ENCODE measurements at regions not wholly inside any gene's neighbourhood (a gene's known extent, or its start where the extent isn't known, plus 50 kb on each side); places are given as distances from the start of the nearest gene placed in this dataset.

DNA sequence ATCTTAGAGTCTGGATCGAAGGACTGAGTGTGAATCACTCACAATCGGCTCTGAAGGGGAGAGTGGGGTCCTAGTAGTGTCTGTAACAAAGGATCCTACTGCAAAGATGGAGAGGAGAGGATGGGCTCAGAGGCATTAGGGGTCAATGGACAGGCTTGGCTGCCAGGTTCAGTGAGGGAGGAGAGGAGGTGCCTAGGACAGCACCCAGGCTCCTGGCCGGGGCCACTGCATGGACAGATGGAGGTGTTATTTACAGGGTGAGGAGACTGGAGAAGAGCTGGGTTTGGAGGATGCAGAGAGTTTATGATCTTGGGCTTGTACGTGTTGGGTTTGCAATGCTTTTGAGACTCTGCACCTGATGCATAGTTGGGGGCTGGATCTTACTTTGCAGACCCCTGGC lies 658.9 kb downstream of the PTPRU start:
- Histone ChIP-seq H3K4me3 (ENCODE audit: low read depth in 1 of 2, low read length in 2 of 2) (no peak overlapping the region), H3K9me3 (ENCODE audit: control insufficient read depth in 2 of 2, insufficient read depth in 1 of 2, low read depth in 1 of 2, low read length in 1 of 2) (no peaks in the 10 kb centered on the region), H3K4me1 (ENCODE audit: control insufficient read depth in 2 of 2, insufficient read depth in 2 of 2, low read length in 1 of 2) (no peaks in the 10 kb centered on the region), H3K36me3 (ENCODE audit: control insufficient read depth in 2 of 2, insufficient read depth in 2 of 2, low read length in 1 of 2) (no peaks in the 10 kb centered on the region), H3K27me3 (ENCODE audit: control insufficient read depth in 1 of 2, insufficient read depth in 2 of 2, low read length in 2 of 2) (no peaks in the 10 kb centered on the region), H3K27ac (ENCODE audit: low read depth in 2 of 2, low read length in 1 of 2) (no peak overlapping the region)
- WGBS, 2 donors: 69 to 71% methylated on average over 4 of the region's 4 CpGs

DNA sequence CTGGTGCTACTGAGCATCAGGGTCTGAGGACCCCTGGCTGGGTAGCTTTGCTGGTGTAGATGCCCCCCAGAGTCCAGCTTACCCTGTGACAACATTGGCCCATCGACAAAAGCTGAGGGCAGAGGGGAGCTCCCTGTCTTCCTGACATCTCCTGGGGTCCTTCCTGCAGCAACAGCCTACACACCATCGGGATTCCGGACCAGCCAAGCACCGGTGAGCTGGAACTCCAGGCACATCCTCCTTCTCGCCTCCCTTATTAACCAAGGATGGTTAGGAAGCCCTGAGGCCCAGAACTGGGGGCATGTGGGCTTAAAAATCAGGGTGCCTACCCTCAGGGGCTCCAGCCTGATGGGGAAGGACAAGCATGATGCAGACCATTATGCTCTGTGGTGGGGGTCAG lies 658.0 kb downstream of the PTPRU start:
- Histone ChIP-seq H3K27me3 (ENCODE audit: control insufficient read depth in 1 of 2, insufficient read depth in 2 of 2, low read length in 2 of 2) (no peaks in the 10 kb centered on the region), H3K9me3 (ENCODE audit: control insufficient read depth in 2 of 2, insufficient read depth in 1 of 2, low read depth in 1 of 2, low read length in 1 of 2) (no peaks in the 10 kb centered on the region), H3K27ac (ENCODE audit: low read depth in 2 of 2, low read length in 1 of 2) (no peak overlapping the region), H3K4me3 (ENCODE audit: low read depth in 1 of 2, low read length in 2 of 2) (no peak overlapping the region), H3K4me1 (ENCODE audit: control insufficient read depth in 2 of 2, insufficient read depth in 2 of 2, low read length in 1 of 2) (no peaks in the 10 kb centered on the region), H3K36me3 (ENCODE audit: control insufficient read depth in 2 of 2, insufficient read depth in 2 of 2, low read length in 1 of 2) (no peaks in the 10 kb centered on the region)
- WGBS, 2 donors: 74 to 82% methylated on average over 5 of the region's 5 CpGs

DNA sequence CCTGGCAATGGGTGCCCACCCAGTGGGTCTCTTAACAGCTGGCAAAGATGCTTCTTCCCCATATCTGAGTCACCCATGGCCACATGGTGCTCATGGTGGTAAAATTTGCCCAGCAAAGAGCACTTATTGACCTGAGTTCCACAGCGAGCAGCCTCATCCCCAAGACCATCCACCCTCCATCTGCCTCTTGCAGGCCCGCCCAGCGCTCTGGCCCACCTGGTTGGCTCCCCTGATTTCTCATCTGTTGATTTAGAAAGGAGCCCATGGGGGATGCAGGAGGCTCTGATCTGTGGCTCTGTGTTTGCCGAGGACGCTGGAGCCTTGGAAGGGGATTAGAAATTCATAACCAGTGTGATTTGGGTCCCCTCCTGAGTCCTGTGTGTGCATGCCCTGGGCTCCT lies 657.5 kb downstream of the PTPRU start:
- WGBS, 2 donors: 86 to 87% methylated on average over 5 of the region's 5 CpGs
- Histone ChIP-seq H3K27ac (ENCODE audit: low read depth in 2 of 2, low read length in 1 of 2) (no peak overlapping the region), H3K4me3 (ENCODE audit: low read depth in 1 of 2, low read length in 2 of 2) (no peak overlapping the region), H3K36me3 (ENCODE audit: control insufficient read depth in 2 of 2, insufficient read depth in 2 of 2, low read length in 1 of 2) (no peaks in the 10 kb centered on the region), H3K27me3 (ENCODE audit: control insufficient read depth in 1 of 2, insufficient read depth in 2 of 2, low read length in 2 of 2) (no peaks in the 10 kb centered on the region), H3K9me3 (ENCODE audit: control insufficient read depth in 2 of 2, insufficient read depth in 1 of 2, low read depth in 1 of 2, low read length in 1 of 2) (no peaks in the 10 kb centered on the region), H3K4me1 (ENCODE audit: control insufficient read depth in 2 of 2, insufficient read depth in 2 of 2, low read length in 1 of 2) (no peaks in the 10 kb centered on the region)

DNA sequence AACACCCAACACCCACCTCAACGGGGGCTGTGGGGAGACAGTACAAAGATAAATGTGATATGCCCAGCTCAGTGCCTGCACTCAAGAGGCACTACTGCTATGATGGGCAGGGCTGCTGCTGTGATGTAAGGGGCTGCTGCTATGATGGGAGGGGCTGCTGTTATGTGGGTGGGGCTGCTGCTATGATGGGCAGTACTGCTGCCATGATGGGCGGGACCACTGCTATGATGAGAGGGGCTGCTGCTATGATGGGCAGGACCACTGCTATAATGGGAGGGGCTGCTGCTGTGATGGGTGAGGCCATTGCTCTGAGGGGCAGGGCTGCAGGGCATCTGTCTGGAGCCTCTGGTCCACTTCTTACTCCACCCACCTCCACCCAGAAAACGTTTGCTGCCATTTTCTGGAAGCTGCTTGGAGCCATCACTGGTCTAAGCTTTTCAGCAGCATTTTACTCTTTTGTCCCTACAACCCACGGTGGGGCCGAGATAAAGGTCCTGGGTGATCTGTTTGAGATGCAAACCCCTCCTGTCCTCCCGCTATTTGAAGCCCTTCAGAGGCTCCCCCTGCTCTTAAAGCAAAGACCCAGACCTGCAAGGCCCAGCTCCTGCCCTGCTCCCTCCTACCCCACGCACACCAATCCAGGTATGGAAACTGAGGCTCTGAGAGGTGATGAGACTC lies 656.9 kb downstream of the PTPRU start:
- 68% methylated on average over 7 of the region's 7 CpGs for WGBS, 2 donors
- Histone ChIP-seq H3K36me3 (ENCODE audit: control insufficient read depth in 2 of 2, insufficient read depth in 2 of 2, low read length in 1 of 2) (no peaks in the 10 kb centered on the region), H3K4me1 (ENCODE audit: control insufficient read depth in 2 of 2, insufficient read depth in 2 of 2, low read length in 1 of 2) (no peaks in the 10 kb centered on the region), H3K27me3 (ENCODE audit: control insufficient read depth in 1 of 2, insufficient read depth in 2 of 2, low read length in 2 of 2) (no peaks in the 10 kb centered on the region), H3K4me3 (ENCODE audit: low read depth in 1 of 2, low read length in 2 of 2) (no peak overlapping the region), H3K9me3 (ENCODE audit: control insufficient read depth in 2 of 2, insufficient read depth in 1 of 2, low read depth in 1 of 2, low read length in 1 of 2) (no peaks in the 10 kb centered on the region), H3K27ac (ENCODE audit: low read depth in 2 of 2, low read length in 1 of 2) (no peak overlapping the region)

DNA sequence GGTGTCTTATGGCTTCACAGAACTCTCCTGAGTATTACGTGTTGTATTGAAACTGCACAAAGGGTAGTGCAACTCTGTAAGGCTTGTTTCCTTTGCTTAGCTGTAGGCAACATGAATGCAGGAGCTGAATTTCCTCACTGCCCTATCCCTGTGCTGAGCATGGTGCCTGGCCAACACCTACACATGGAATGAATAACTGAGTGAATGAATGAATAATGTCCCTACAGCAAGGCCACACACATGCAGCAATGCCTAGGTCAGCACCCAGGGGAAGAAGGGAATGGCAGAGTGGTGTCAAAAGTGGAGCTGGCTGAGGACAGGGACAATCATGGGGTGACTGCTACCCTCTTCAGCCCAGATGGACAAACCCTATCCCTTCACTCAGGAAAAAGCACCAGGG lies 655.9 kb downstream of the PTPRU start:
- Histone ChIP-seq H3K36me3 (ENCODE audit: control insufficient read depth in 2 of 2, insufficient read depth in 2 of 2, low read length in 1 of 2) (no peaks in the 10 kb centered on the region), H3K27me3 (ENCODE audit: control insufficient read depth in 1 of 2, insufficient read depth in 2 of 2, low read length in 2 of 2) (no peaks in the 10 kb centered on the region)
- 63 to 66% methylated on average over 1 of the region's 1 CpG for WGBS, 2 donors

DNA sequence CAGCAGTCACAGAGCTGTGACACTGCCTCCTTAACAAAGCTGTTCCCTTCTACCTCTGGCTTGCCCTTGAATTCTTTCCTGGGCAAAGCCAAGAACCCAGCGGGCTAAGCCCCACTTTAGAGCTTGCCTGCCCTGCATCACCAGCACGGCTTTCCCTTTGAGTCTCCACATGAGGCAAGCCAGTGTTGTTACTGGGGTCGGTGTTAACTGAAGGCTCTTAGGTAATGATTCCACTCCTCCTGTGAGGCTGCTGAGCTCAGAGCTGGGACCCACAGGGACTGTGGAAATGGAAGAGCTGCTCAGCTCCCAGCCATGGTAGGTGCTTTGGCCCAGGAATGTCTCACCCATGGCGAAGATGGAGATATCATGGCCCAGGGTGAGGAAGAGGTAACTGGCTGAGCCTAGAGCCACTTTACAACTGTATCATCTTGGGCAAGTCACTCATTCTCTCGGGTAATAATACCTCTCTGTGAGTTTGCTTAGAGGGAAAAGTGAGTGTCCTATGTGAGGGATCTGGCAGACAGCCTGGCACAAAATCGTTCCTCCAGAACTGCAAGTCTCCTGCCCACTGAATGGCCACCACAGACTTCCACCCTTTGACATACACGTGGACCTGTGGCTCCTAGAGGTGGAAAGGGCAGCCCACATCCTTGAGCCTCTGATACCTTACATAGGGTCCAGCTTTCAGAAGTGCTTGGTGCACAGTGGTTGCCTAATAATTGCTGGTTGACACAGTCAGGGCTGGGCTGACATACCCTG lies 654.1 kb downstream of the PTPRU start:
- no peak overlapping the region for H3K27ac ChIP-seq (ENCODE audit: low read depth in 2 of 2, low read length in 1 of 2)
- H3K4me3 ChIP-seq (ENCODE audit: low read depth in 1 of 2, low read length in 2 of 2): no peak overlapping the region
- no peaks in the 10 kb centered on the region for H3K4me1 ChIP-seq (ENCODE audit: control insufficient read depth in 2 of 2, insufficient read depth in 2 of 2, low read length in 1 of 2)
- WGBS, 2 donors: 55 to 69% methylated on average over 7 of the region's 7 CpGs
- H3K36me3 ChIP-seq (ENCODE audit: control insufficient read depth in 2 of 2, insufficient read depth in 2 of 2, low read length in 1 of 2): no peaks in the 10 kb centered on the region
- peaks cover 0 to 3% of the 10 kb centered on the region in 2 donors for H3K27me3 ChIP-seq (ENCODE audit: control insufficient read depth in 1 of 2, insufficient read depth in 2 of 2, low read length in 2 of 2)
- H3K9me3 ChIP-seq (ENCODE audit: control insufficient read depth in 2 of 2, insufficient read depth in 1 of 2, low read depth in 1 of 2, low read length in 1 of 2): no peaks in the 10 kb centered on the region

More for the DNA sequence above, 655.9 kb downstream of the PTPRU start:
- no peaks in the 10 kb centered on the region for H3K4me1 ChIP-seq (ENCODE audit: control insufficient read depth in 2 of 2, insufficient read depth in 2 of 2, low read length in 1 of 2)
- H3K27ac ChIP-seq (ENCODE audit: low read depth in 2 of 2, low read length in 1 of 2): no peak overlapping the region
- H3K9me3 ChIP-seq (ENCODE audit: control insufficient read depth in 2 of 2, insufficient read depth in 1 of 2, low read depth in 1 of 2, low read length in 1 of 2): no peaks in the 10 kb centered on the region
- no peak overlapping the region for H3K4me3 ChIP-seq (ENCODE audit: low read depth in 1 of 2, low read length in 2 of 2)

DNA sequence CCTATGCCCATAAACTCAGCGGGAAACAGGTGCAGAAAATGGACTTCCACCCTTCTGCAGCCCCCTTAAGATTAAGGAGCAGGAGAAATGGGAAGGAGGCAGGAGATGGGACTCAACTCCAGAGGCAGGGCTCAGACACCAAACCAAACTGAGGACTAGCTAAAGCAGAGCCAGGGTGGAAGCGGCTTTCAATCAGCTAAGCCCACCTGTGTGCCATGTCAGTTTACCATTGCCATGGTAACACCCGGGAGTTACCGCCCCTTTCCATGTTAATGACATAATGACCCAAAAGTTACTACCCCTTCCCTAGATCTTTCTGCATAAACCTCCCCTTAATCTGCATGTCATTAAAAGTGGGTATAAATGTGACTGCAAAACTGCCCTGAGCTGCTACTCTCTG lies 653.5 kb downstream of the PTPRU start:
- peaks cover 0 to 3% of the 10 kb centered on the region in 2 donors for H3K27me3 ChIP-seq (ENCODE audit: control insufficient read depth in 1 of 2, insufficient read depth in 2 of 2, low read length in 2 of 2)
- no peak overlapping the region for H3K4me3 ChIP-seq (ENCODE audit: low read depth in 1 of 2, low read length in 2 of 2)
- no peaks in the 10 kb centered on the region for H3K36me3 ChIP-seq (ENCODE audit: control insufficient read depth in 2 of 2, insufficient read depth in 2 of 2, low read length in 1 of 2)
- no peaks in the 10 kb centered on the region for H3K9me3 ChIP-seq (ENCODE audit: control insufficient read depth in 2 of 2, insufficient read depth in 1 of 2, low read depth in 1 of 2, low read length in 1 of 2)
- no peak overlapping the region for H3K27ac ChIP-seq (ENCODE audit: low read depth in 2 of 2, low read length in 1 of 2)
- no peaks in the 10 kb centered on the region for H3K4me1 ChIP-seq (ENCODE audit: control insufficient read depth in 2 of 2, insufficient read depth in 2 of 2, low read length in 1 of 2)
- WGBS, 2 donors: 71 to 72% methylated on average over 4 of the region's 4 CpGs

DNA sequence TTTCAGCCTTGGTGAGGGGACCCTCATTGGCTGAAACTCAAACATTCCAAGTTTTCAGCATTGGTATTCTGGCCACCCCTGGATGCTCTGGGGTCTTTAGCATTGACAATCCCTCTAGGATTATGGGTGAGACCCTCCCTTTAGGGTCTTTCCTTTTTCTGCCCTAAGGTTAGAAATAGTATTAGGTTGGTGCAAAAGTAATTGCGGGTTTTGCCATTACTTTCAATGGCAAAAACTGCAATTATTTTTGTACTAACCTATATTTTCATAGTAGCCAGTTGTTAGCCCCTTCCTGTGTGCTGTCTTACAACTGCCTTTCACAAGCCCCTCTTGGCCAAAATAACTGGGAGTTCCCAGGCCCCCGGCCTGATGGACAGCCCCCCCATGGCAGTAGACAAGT lies 648.4 kb downstream of the PTPRU start:
- Histone ChIP-seq H3K4me1 (ENCODE audit: control insufficient read depth in 2 of 2, insufficient read depth in 2 of 2, low read length in 1 of 2) (no peaks in the 10 kb centered on the region), H3K4me3 (ENCODE audit: low read depth in 1 of 2, low read length in 2 of 2) (no peak overlapping the region), H3K27me3 (ENCODE audit: control insufficient read depth in 1 of 2, insufficient read depth in 2 of 2, low read length in 2 of 2) (peaks cover 0 to 3% of the 10 kb centered on the region in 2 donors), H3K36me3 (ENCODE audit: control insufficient read depth in 2 of 2, insufficient read depth in 2 of 2, low read length in 1 of 2) (no peaks in the 10 kb centered on the region), H3K27ac (ENCODE audit: low read depth in 2 of 2, low read length in 1 of 2) (no peak overlapping the region), H3K9me3 (ENCODE audit: control insufficient read depth in 2 of 2, insufficient read depth in 1 of 2, low read depth in 1 of 2, low read length in 1 of 2) (no peaks in the 10 kb centered on the region)
- WGBS, 2 donors: 85 to 95% methylated on average over 2 of the region's 2 CpGs

DNA sequence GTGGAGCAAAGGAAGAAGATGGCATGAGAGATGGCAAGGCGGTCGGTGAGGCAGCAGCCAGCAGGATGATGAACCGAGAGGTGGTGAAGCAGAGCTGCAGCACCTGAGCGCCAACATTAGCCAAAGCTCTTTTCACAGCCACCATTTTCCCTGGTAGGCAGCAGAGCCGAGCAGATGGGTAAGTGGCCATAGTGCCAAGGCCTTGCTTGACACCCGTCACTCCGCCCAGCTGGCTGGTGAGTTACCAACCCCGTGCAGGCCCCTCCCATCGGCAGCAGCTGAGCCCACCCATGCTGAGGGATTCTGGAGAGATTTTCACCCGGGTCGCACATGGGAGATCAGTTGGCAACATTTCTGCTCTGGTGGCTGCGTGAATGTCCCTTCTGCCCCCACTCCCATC lies 647.7 kb downstream of the PTPRU start:
- H3K36me3 ChIP-seq (ENCODE audit: control insufficient read depth in 2 of 2, insufficient read depth in 2 of 2, low read length in 1 of 2): no peaks in the 10 kb centered on the region
- no peak overlapping the region for H3K27ac ChIP-seq (ENCODE audit: low read depth in 2 of 2, low read length in 1 of 2)
- 88 to 93% methylated on average over 12 of the region's 12 CpGs for WGBS, 2 donors
- no peak overlapping the region for H3K4me3 ChIP-seq (ENCODE audit: low read depth in 1 of 2, low read length in 2 of 2)
- no peaks in the 10 kb centered on the region for H3K4me1 ChIP-seq (ENCODE audit: control insufficient read depth in 2 of 2, insufficient read depth in 2 of 2, low read length in 1 of 2)
- no peaks in the 10 kb centered on the region for H3K9me3 ChIP-seq (ENCODE audit: control insufficient read depth in 2 of 2, insufficient read depth in 1 of 2, low read depth in 1 of 2, low read length in 1 of 2)
- peaks cover 0 to 3% of the 10 kb centered on the region in 2 donors for H3K27me3 ChIP-seq (ENCODE audit: control insufficient read depth in 1 of 2, insufficient read depth in 2 of 2, low read length in 2 of 2)

DNA sequence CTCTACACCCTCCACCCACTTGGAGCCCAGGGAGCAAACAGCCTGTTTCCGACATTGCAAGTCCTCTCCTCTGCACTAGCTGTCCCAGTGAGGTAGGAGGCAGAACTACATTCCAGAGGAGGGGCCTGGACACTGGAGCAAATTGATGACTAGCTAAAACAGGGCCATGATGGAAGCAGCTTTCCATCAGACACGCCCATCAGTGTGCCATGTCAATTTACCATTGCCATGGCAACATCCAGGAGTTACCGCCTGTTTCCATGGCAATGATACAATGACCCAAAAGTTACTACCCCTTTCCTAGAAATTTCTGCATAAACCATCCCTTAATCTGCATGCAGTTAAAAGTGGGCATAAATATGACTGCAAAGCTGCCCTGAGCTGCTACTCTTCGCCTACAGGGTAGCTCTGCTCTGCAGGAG lies 647.1 kb downstream of the PTPRU start:
- Histone ChIP-seq H3K9me3 (ENCODE audit: control insufficient read depth in 2 of 2, insufficient read depth in 1 of 2, low read depth in 1 of 2, low read length in 1 of 2) (no peaks in the 10 kb centered on the region), H3K27ac (ENCODE audit: low read depth in 2 of 2, low read length in 1 of 2) (no peak overlapping the region), H3K4me3 (ENCODE audit: low read depth in 1 of 2, low read length in 2 of 2) (no peak overlapping the region), H3K36me3 (ENCODE audit: control insufficient read depth in 2 of 2, insufficient read depth in 2 of 2, low read length in 1 of 2) (no peaks in the 10 kb centered on the region), H3K27me3 (ENCODE audit: control insufficient read depth in 1 of 2, insufficient read depth in 2 of 2, low read length in 2 of 2) (peaks cover 0 to 3% of the 10 kb centered on the region in 2 donors), H3K4me1 (ENCODE audit: control insufficient read depth in 2 of 2, insufficient read depth in 2 of 2, low read length in 1 of 2) (no peaks in the 10 kb centered on the region)
- WGBS, 2 donors: 75 to 86% methylated on average over 4 of the region's 4 CpGs

All from esophagus (tissue), 2 donors.